ENCODE measurements at regions not wholly inside any gene's neighbourhood (a gene's known extent, or its start where the extent isn't known, plus 50 kb on each side); places are given as distances from the start of the nearest gene placed in this dataset.

DNA sequence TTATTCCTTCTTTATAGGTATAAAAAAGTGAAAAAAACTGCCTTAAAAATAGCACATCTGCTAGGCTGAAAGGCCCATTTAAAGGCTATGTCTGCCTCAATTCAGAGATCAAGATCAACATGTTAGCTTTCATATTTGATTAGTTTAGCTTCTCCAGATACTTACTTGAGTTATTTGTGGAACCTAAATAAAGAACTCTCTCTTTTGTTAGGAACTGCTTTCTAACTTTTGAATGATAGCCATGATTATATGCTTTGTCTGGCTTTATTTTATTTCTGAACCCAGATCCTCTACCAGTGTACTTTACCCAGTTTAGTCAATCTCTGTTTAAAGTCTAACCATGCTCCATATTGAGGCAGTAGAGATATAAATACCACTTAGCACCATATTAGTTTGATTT lies 515.5 kb upstream of the SEMA3D start:
- TF ChIP-seq, protein P1, sequence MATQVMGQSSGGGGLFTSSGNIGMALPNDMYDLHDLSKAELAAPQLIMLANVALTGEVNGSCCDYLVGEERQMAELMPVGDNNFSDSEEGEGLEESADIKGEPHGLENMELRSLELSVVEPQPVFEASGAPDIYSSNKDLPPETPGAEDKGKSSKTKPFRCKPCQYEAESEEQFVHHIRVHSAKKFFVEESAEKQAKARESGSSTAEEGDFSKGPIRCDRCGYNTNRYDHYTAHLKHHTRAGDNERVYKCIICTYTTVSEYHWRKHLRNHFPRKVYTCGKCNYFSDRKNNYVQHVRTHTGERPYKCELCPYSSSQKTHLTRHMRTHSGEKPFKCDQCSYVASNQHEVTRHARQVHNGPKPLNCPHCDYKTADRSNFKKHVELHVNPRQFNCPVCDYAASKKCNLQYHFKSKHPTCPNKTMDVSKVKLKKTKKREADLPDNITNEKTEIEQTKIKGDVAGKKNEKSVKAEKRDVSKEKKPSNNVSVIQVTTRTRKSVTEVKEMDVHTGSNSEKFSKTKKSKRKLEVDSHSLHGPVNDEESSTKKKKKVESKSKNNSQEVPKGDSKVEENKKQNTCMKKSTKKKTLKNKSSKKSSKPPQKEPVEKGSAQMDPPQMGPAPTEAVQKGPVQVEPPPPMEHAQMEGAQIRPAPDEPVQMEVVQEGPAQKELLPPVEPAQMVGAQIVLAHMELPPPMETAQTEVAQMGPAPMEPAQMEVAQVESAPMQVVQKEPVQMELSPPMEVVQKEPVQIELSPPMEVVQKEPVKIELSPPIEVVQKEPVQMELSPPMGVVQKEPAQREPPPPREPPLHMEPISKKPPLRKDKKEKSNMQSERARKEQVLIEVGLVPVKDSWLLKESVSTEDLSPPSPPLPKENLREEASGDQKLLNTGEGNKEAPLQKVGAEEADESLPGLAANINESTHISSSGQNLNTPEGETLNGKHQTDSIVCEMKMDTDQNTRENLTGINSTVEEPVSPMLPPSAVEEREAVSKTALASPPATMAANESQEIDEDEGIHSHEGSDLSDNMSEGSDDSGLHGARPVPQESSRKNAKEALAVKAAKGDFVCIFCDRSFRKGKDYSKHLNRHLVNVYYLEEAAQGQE (IDR thresholded peaks at IDR 0.05), result no peak
- TF ChIP-seq, protein P2, sequence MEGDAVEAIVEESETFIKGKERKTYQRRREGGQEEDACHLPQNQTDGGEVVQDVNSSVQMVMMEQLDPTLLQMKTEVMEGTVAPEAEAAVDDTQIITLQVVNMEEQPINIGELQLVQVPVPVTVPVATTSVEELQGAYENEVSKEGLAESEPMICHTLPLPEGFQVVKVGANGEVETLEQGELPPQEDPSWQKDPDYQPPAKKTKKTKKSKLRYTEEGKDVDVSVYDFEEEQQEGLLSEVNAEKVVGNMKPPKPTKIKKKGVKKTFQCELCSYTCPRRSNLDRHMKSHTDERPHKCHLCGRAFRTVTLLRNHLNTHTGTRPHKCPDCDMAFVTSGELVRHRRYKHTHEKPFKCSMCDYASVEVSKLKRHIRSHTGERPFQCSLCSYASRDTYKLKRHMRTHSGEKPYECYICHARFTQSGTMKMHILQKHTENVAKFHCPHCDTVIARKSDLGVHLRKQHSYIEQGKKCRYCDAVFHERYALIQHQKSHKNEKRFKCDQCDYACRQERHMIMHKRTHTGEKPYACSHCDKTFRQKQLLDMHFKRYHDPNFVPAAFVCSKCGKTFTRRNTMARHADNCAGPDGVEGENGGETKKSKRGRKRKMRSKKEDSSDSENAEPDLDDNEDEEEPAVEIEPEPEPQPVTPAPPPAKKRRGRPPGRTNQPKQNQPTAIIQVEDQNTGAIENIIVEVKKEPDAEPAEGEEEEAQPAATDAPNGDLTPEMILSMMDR (IDR thresholded peaks at IDR 0.05; ENCODE audit: low read depth, low read length, missing input control), result no peak
- TF ChIP-seq TAF1 (conservative IDR thresholded peaks at IDR 0.05) (no peak), YY1 (IDR thresholded peaks at IDR 0.05) (no peak), FOXA1 (IDR thresholded peaks at IDR 0.05) (no peak), JUND (IDR thresholded peaks at IDR 0.05) (no peak), GABPA (IDR thresholded peaks at IDR 0.05 in 1 of 2, conservative IDR thresholded peaks at IDR 0.05 in 1 of 2) (no peak), EGR1 (IDR thresholded peaks at IDR 0.05; ENCODE audit: low read depth in 2 of 2) (no peak), RAD21 (IDR thresholded peaks at IDR 0.05) (no peak), FOXA2 (IDR thresholded peaks at IDR 0.05) (no peak), SP1 (IDR thresholded peaks at IDR 0.05) (no peak)
- TF ChIP-seq, protein P3, sequence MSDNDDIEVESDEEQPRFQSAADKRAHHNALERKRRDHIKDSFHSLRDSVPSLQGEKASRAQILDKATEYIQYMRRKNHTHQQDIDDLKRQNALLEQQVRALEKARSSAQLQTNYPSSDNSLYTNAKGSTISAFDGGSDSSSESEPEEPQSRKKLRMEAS (IDR thresholded peaks at IDR 0.05), result no peak
- TF ChIP-seq, protein P4, sequence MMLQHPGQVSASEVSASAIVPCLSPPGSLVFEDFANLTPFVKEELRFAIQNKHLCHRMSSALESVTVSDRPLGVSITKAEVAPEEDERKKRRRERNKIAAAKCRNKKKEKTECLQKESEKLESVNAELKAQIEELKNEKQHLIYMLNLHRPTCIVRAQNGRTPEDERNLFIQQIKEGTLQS (IDR thresholded peaks at IDR 0.05), result no peak
- TF ChIP-seq, protein P5, sequence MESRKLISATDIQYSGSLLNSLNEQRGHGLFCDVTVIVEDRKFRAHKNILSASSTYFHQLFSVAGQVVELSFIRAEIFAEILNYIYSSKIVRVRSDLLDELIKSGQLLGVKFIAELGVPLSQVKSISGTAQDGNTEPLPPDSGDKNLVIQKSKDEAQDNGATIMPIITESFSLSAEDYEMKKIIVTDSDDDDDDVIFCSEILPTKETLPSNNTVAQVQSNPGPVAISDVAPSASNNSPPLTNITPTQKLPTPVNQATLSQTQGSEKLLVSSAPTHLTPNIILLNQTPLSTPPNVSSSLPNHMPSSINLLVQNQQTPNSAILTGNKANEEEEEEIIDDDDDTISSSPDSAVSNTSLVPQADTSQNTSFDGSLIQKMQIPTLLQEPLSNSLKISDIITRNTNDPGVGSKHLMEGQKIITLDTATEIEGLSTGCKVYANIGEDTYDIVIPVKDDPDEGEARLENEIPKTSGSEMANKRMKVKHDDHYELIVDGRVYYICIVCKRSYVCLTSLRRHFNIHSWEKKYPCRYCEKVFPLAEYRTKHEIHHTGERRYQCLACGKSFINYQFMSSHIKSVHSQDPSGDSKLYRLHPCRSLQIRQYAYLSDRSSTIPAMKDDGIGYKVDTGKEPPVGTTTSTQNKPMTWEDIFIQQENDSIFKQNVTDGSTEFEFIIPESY (IDR thresholded peaks at IDR 0.05), result no peak

Measured in liver (tissue), 3 donors.